ENCODE measurements at regions not wholly inside any gene's neighbourhood (a gene's known extent, or its start where the extent isn't known, plus 50 kb on each side); places are given as distances from the start of the nearest gene placed in this dataset.

GRCh38 chr4:14184265-14184664 is 556.7 kb upstream of the BOD1L1 start:
- Histone ChIP-seq H3K4me1 (no peaks in the 10 kb centered on the region), H3K9me3 (ENCODE audit: low read depth) (no peaks in the 10 kb centered on the region), H3K9ac (no peak overlapping the region), H3K4me2 (no peak overlapping the region), H3K4me3 (no peak overlapping the region), H3F3A (ENCODE audit: low read depth) (no peaks in the 10 kb centered on the region), H3K27ac (no peak overlapping the region), H3K27me3 (no peaks in the 10 kb centered on the region), H2AFZ (replicated peaks) (no peak overlapping the region), H3K36me3 (no peaks in the 10 kb centered on the region), H4K20me1 (ENCODE audit: low read depth) (no peaks in the 10 kb centered on the region), H3K79me2 (ENCODE audit: low read depth) (no peaks in the 10 kb centered on the region)
- TF ChIP-seq EZH2 (IDR thresholded peaks at IDR 0.05) (no peak), EZH2phosphoT487 (IDR thresholded peaks at IDR 0.05) (no peak), CTCF (IDR thresholded peaks at IDR 0.05) (no peak)
- Mint-ChIP-seq H3K27ac (no peak overlapping the region), H3K9me3 (no peaks in the 10 kb centered on the region), H3K4me1 (no peaks in the 10 kb centered on the region), H3K4me3 (no peak overlapping the region), H3K27me3 (ENCODE audit: insufficient read depth, low read depth) (no peaks in the 10 kb centered on the region), H3K36me3 (no peaks in the 10 kb centered on the region)
- peak; percentile 2 for DNase-seq (ENCODE audit: low spot score)

- no peaks in the 10 kb centered on the region for H3K36me3 ChIP-seq
- Mint-ChIP-seq H3K9me3 (no peaks in the 10 kb centered on the region), H3K4me3 (no peak overlapping the region), H3K4me1 (no peaks in the 10 kb centered on the region), H3K27me3 (ENCODE audit: insufficient read depth, low read depth) (no peaks in the 10 kb centered on the region), H3K36me3 (no peaks in the 10 kb centered on the region), H3K27ac (no peak overlapping the region)
- H3F3A ChIP-seq (ENCODE audit: low read depth): no peaks in the 10 kb centered on the region
- no peak for DNase-seq (ENCODE audit: low spot score)
- no peak overlapping the region for H2AFZ ChIP-seq (replicated peaks)
- no peak for TF ChIP-seq CTCF (IDR thresholded peaks at IDR 0.05)
- no peak for TF ChIP-seq EZH2phosphoT487 (IDR thresholded peaks at IDR 0.05)
- no peak overlapping the region for H3K9ac ChIP-seq
- H3K9me3 ChIP-seq (ENCODE audit: low read depth): no peaks in the 10 kb centered on the region
- no peaks in the 10 kb centered on the region for H3K27me3 ChIP-seq
- H3K79me2 ChIP-seq (ENCODE audit: low read depth): no peaks in the 10 kb centered on the region
- H3K27ac ChIP-seq: no peak overlapping the region
- H3K4me3 ChIP-seq: no peak overlapping the region
- no peak overlapping the region for H3K4me2 ChIP-seq
- H3K4me1 ChIP-seq: no peaks in the 10 kb centered on the region
- no peaks in the 10 kb centered on the region for H4K20me1 ChIP-seq (ENCODE audit: low read depth)
Measured at GRCh38 chr4:14184767-14185166, 557.2 kb upstream of the BOD1L1 start.

GRCh38 chr4:14188214-14188613 is 560.7 kb upstream of the BOD1L1 start:
- Histone ChIP-seq H3K79me2 (ENCODE audit: low read depth) (no peaks in the 10 kb centered on the region), H3K27ac (no peak overlapping the region), H3K9me3 (ENCODE audit: low read depth) (no peaks in the 10 kb centered on the region), H3K4me1 (no peaks in the 10 kb centered on the region), H3K4me3 (no peak overlapping the region), H3F3A (ENCODE audit: low read depth) (no peaks in the 10 kb centered on the region), H3K27me3 (no peaks in the 10 kb centered on the region), H3K9ac (no peak overlapping the region), H3K36me3 (no peaks in the 10 kb centered on the region), H2AFZ (replicated peaks) (no peak overlapping the region), H4K20me1 (ENCODE audit: low read depth) (no peaks in the 10 kb centered on the region), H3K4me2 (no peak overlapping the region)
- DNase-seq (ENCODE audit: low spot score): no peak
- Mint-ChIP-seq H3K27me3 (ENCODE audit: insufficient read depth, low read depth) (no peaks in the 10 kb centered on the region), H3K27ac (no peak overlapping the region), H3K4me1 (no peaks in the 10 kb centered on the region), H3K9me3 (no peaks in the 10 kb centered on the region), H3K36me3 (no peaks in the 10 kb centered on the region), H3K4me3 (no peak overlapping the region)
- TF ChIP-seq EZH2 (IDR thresholded peaks at IDR 0.05) (no peak), CTCF (IDR thresholded peaks at IDR 0.05) (no peak), EZH2phosphoT487 (IDR thresholded peaks at IDR 0.05) (no peak)

- H3K4me3 ChIP-seq: no peak overlapping the region
Measured at GRCh38 chr4:14193601-14194000, 566.1 kb upstream of the BOD1L1 start.

More at GRCh38 chr4:14193601-14194000, 566.1 kb upstream of the BOD1L1 start:
- TF ChIP-seq EZH2phosphoT487 (IDR thresholded peaks at IDR 0.05) (no peak), EZH2 (IDR thresholded peaks at IDR 0.05) (no peak), CTCF (IDR thresholded peaks at IDR 0.05) (no peak)
- no peaks in the 10 kb centered on the region for H3K4me1 ChIP-seq
- H3K27me3 ChIP-seq: no peaks in the 10 kb centered on the region
- no peaks in the 10 kb centered on the region for H3K36me3 ChIP-seq
- no peak for DNase-seq (ENCODE audit: low spot score)
- Mint-ChIP-seq H3K27me3 (ENCODE audit: insufficient read depth, low read depth) (peaks cover 2% of the 10 kb centered on the region), H3K4me1 (no peaks in the 10 kb centered on the region), H3K9me3 (no peaks in the 10 kb centered on the region), H3K4me3 (no peak overlapping the region), H3K36me3 (no peaks in the 10 kb centered on the region), H3K27ac (no peak overlapping the region)
- no peaks in the 10 kb centered on the region for H3K9me3 ChIP-seq (ENCODE audit: low read depth)
- no peaks in the 10 kb centered on the region for H3K79me2 ChIP-seq (ENCODE audit: low read depth)
- H4K20me1 ChIP-seq (ENCODE audit: low read depth): peaks cover 4% of the 10 kb centered on the region
- H3F3A ChIP-seq (ENCODE audit: low read depth): no peaks in the 10 kb centered on the region
- H3K27ac ChIP-seq: no peak overlapping the region
- H3K9ac ChIP-seq: no peak overlapping the region
- H3K4me2 ChIP-seq: no peak overlapping the region
- no peak overlapping the region for H2AFZ ChIP-seq (replicated peaks)
